SJCRH30 (cell line): ENCODE measurements at regions not wholly inside any gene's neighbourhood (a gene's known extent, or its start where the extent isn't known, plus 50 kb on each side); places are given as distances from the start of the nearest gene placed in this dataset.

Experiments
- DNase-seq, 2 experiments: peaks; one replicate each; pipeline ENCODE4 v3.0.0-alpha.2; 2015 to 2020
- H3K27ac ChIP-seq: fragments of 250-450 bp; sonication (Bioruptor Pico); 2 replicates; pipeline ENCODE4 v1.5.1; 2020; ENCODE audit warnings: mild to moderate bottlenecking, moderate library complexity
- H3K27me3 ChIP-seq: fragments of 250-450 bp; sonication (Bioruptor Pico); 2 replicates; pipeline ENCODE4 v1.5.1; 2020; ENCODE audit warnings: mild to moderate bottlenecking, moderate library complexity
- H3K36me3 ChIP-seq: fragments of 250-450 bp; sonication (Bioruptor Pico); 2 replicates; pipeline ENCODE4 v1.5.1; 2020; ENCODE audit warnings: mild to moderate bottlenecking, moderate library complexity
- H3K4me1 ChIP-seq: fragments of 250-450 bp; sonication (Bioruptor Pico); 2 replicates; pipeline ENCODE4 v1.5.1; 2020; ENCODE audit warnings: mild to moderate bottlenecking, moderate library complexity
- H3K4me3 ChIP-seq: fragments of 250-450 bp; sonication (Bioruptor Pico); 2 replicates; pipeline ENCODE4 v1.5.1; 2020; ENCODE audit warnings: mild to moderate bottlenecking, moderate library complexity
- H3K9me3 ChIP-seq: fragments of 250-450 bp; sonication (Bioruptor Pico); replicated peaks from 2 replicates; pipeline ENCODE4 v1.5.1; 2020; ENCODE audit warnings: mild to moderate bottlenecking, moderate library complexity

GRCh38 chr7:98534493-98534892, 82.6 kb upstream of the NPTX2 start:
- no peaks in the 10 kb centered on the region for H3K9me3 ChIP-seq

DNA sequence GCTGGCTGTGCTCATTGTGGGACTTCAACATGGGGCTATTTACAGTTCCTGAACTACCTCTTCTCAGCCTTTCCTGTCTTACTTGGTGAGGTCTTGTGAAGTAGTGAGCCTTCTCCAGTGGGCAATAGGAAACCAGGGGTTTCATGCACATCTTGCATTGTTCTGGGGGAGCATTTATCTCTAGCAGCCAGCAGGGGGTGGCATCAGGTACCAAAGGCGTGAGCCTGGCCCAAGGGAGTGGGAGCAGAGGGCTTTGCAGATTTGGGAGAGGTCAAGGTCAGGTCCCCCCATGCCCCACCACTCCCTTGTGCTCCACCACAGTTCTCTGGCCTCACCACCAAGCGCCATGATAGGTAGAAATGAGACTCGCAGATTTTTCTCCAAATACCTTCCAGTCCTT, 85.4 kb upstream of the NPTX2 start:
- no peak overlapping the region for H3K4me3 ChIP-seq
- no peak for DNase-seq
- H3K27me3 ChIP-seq: no peaks in the 10 kb centered on the region
- no peaks in the 10 kb centered on the region for H3K4me1 ChIP-seq
- H3K27ac ChIP-seq: no peak overlapping the region
- H3K36me3 ChIP-seq: no peaks in the 10 kb centered on the region
- no peaks in the 10 kb centered on the region for H3K9me3 ChIP-seq

More at GRCh38 chr7:98534493-98534892, 82.6 kb upstream of the NPTX2 start:
- H3K4me3 ChIP-seq: no peak overlapping the region
- H3K27me3 ChIP-seq: no peaks in the 10 kb centered on the region
- H3K4me1 ChIP-seq: no peaks in the 10 kb centered on the region
- DNase-seq: no peak
- no peaks in the 10 kb centered on the region for H3K36me3 ChIP-seq
- no peak overlapping the region for H3K27ac ChIP-seq

DNA sequence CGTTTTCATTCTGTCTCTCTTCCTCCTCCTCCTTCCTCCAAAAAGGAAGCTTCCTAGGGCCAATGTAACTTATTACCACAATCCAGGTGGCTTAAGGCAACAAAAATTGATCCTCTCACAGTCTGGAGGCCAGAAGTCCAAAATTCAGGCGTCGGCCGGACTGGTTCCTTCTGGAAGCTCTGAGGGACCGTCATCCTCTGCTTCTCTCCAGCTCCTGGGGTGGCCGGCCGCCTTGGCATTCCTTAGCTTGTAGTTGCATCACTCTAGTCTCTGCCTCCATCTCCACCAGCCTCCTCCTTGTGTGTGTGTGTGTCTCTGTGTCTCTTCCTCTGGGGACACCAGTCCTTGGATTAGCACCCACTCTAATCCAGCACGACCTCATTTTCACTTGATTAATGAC, 89.0 kb upstream of the NPTX2 start:
- Histone ChIP-seq H3K27ac (no peak overlapping the region), H3K4me1 (no peaks in the 10 kb centered on the region), H3K9me3 (no peaks in the 10 kb centered on the region), H3K4me3 (no peak overlapping the region), H3K27me3 (no peaks in the 10 kb centered on the region), H3K36me3 (no peaks in the 10 kb centered on the region)
- no peak for DNase-seq

DNA sequence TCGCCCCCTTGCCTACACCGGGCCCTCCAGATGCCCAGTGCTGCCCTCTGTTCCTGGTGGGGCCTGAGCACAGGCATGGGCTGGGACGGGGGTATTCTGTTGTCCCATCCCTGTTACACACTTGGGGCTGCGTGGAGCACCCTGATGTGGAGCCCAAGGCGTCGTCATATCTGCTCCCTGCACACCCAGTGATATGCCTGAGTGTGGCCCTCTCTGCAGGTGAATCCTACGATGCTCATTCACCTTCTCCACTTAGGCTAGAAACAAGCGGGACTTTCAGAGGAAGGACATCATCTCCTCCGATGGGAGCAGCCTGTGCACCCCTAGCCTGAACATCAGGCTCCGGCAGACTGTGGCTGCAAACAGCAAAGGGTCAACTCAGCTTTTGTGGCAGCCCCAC, 91.0 kb upstream of the NPTX2 start:
- DNase-seq: no peak
- no peak overlapping the region for H3K27ac ChIP-seq
- H3K4me3 ChIP-seq: no peak overlapping the region
- no peaks in the 10 kb centered on the region for H3K4me1 ChIP-seq
- H3K27me3 ChIP-seq: no peaks in the 10 kb centered on the region
- no peaks in the 10 kb centered on the region for H3K36me3 ChIP-seq
- no peaks in the 10 kb centered on the region for H3K9me3 ChIP-seq

DNA sequence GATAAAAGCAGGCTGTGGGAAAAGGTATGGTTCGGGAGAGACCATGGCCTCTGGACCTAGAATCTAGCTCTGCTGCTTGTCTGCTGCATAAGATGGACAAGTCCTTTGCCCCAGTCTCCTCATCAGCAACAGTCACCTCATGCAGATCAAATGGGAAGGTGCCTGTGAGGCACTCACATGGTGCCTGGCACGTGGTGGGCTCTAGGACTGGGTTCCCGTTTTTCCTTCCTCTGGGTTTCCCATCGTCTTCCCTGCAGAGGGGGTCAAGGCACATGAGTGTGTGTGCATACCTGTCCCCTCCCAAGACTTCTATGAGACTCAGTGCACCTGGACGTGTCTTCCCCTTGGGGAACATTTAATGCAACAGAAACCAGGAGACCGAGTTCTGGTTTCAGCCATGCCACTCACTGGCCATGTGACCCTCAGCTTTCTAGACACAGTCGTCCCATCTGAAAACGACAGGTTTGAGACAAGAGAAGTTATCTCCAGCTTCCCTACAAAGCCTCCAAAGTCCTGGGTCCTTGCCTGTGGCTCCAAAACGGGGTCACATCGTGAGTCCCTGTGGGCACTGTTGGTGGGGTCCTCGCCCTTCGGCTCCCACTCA, 95.9 kb upstream of the NPTX2 start:
- H3K27me3 ChIP-seq: no peaks in the 10 kb centered on the region
- H3K9me3 ChIP-seq: no peaks in the 10 kb centered on the region
- no peak overlapping the region for H3K27ac ChIP-seq
- no peaks in the 10 kb centered on the region for H3K36me3 ChIP-seq
- no peak for DNase-seq
- no peak overlapping the region for H3K4me3 ChIP-seq
- no peaks in the 10 kb centered on the region for H3K4me1 ChIP-seq

DNA sequence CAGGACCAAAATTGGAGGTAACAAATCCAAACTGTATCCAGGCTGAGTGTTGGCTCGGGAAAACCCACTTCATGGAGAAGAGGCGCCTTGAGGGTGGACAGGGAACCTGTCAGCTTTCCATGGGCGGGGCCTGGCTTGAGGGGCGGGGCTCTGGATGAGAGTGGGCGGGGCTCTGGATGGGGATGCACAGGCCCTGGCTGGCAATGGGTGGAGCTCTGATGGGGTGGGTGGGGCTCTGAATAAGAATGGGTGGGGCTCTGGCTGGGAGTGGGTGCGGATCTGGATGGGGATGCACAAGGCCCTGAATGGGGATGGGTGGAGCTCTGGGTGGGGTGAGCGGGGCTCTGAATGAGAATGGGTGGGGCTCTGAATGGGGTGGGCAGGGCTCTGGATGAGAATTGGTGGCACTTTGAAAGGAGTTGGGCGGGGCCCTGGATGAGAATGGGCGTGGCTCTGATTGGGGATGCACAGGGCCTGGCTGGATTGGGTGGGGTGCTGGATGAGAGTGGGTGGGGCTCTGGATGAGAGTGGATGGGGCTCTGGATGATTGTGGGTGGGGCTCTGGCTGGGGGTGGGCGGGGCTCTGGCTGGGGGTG, 96.6 kb upstream of the NPTX2 start:
- H3K9me3 ChIP-seq: no peaks in the 10 kb centered on the region
- H3K36me3 ChIP-seq: no peaks in the 10 kb centered on the region
- peak; percentile 16 to 17 for DNase-seq
- H3K4me1 ChIP-seq: no peaks in the 10 kb centered on the region
- H3K4me3 ChIP-seq: no peak overlapping the region
- no peaks in the 10 kb centered on the region for H3K27me3 ChIP-seq
- no peak overlapping the region for H3K27ac ChIP-seq

DNA sequence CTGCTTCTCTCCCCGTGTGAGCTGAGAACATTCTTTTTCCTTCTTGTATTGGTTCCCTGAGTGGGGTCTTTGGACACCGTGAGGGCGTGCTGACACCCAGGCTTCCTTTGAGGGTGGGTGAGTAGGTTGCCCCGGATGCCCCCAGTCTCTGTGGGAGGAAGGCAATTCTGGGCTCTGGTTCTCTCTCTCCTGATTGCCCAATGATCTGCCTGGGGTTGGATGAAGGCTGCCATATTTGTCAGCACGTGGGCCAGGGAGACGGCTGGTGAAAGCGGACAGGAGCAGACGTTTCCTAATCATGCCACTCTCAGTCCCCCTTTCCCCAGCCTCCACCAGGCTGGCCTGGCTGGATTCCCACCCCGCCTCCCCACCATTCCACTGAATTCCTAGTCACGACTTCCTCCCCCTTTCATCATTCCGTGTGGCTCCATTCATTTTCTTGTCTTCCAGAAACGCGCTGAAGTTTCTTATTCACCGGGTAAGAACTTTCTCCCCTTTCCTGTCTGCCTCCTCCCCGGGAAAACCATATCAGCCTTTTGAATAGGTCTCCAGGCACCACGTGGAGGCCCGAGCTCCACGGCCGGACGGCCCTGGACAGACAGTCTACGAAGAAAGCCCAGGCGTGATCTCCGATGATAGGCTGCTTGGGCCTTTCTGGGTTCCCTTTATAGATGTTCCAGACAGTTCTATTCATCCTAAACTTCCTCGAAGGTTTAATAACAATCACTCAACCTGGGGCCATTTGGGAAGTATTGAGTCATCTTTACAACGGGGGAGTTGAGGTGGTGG, 98.7 kb upstream of the NPTX2 start:
- Histone ChIP-seq H3K9me3 (no peaks in the 10 kb centered on the region), H3K27me3 (no peaks in the 10 kb centered on the region)

GRCh38 chr7:98515201-98515600, 101.9 kb upstream of the NPTX2 start:
- no peaks in the 10 kb centered on the region for H3K36me3 ChIP-seq
- no peaks in the 10 kb centered on the region for H3K9me3 ChIP-seq
- H3K27me3 ChIP-seq: no peaks in the 10 kb centered on the region
- no peaks in the 10 kb centered on the region for H3K4me1 ChIP-seq
- DNase-seq: no peak
- H3K27ac ChIP-seq: no peak overlapping the region
- no peak overlapping the region for H3K4me3 ChIP-seq

More for the DNA sequence above, 98.7 kb upstream of the NPTX2 start:
- Histone ChIP-seq H3K4me1 (no peaks in the 10 kb centered on the region), H3K4me3 (no peak overlapping the region), H3K27ac (no peak overlapping the region), H3K36me3 (no peaks in the 10 kb centered on the region)
- DNase-seq: no peak

- Histone ChIP-seq H3K9me3 (no peaks in the 10 kb centered on the region), H3K27ac (no peak overlapping the region), H3K4me1 (no peaks in the 10 kb centered on the region), H3K27me3 (no peaks in the 10 kb centered on the region), H3K36me3 (no peaks in the 10 kb centered on the region), H3K4me3 (no peak overlapping the region)
- peak in 1 of 2 experiments; percentile 4 for DNase-seq
Observed at GRCh38 chr7:98514211-98515031, 102.7 kb upstream of the NPTX2 start.

DNA sequence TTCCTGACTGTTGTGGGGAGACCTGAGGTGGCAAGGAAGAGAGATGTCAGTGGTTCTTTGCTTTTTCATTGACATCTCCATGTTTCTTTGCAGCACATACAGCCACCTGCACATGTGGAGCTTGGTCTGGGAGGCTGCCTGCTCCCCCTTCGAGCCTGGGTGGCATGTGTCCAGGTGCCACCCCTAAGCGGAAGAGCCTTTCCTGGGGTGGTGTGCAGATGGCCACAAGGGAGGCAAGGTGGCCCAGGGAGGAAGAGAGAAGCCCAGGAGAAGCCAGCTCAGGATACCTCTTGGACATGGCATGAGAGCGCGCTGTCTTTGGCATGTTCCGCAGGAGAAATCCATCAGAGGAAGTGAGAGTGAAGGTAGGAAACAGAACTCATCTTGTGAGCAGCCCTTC, 105.9 kb upstream of the NPTX2 start:
- no peaks in the 10 kb centered on the region for H3K4me1 ChIP-seq
- no peak overlapping the region for H3K4me3 ChIP-seq
- DNase-seq: no peak
- H3K27me3 ChIP-seq: no peaks in the 10 kb centered on the region
- H3K27ac ChIP-seq: no peak overlapping the region
- no peaks in the 10 kb centered on the region for H3K9me3 ChIP-seq
- no peaks in the 10 kb centered on the region for H3K36me3 ChIP-seq

GRCh38 chr7:98509836-98510235, 107.2 kb upstream of the NPTX2 start:
- Histone ChIP-seq H3K27ac (no peak overlapping the region), H3K27me3 (no peaks in the 10 kb centered on the region), H3K9me3 (no peaks in the 10 kb centered on the region), H3K36me3 (no peaks in the 10 kb centered on the region), H3K4me1 (no peaks in the 10 kb centered on the region), H3K4me3 (no peak overlapping the region)
- no peak for DNase-seq

DNA sequence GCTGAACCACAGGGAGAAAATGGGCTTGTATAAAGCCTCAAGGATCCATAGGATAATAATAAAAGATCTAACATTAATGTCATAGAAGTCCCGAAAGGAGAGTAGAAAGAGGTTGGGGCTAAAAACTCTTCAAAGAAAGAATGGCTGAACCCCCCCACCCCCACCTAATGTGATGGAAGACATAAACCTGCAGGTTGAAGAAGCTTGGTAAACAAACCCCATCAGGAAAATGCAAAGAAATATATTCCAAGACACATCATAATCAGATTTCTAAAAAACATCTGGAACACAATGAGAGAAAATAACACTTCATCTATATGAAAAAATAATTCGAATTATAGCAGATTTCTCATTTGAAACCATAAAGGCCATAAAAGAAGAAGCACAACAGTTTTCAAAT, 105.6 kb upstream of the BAIAP2L1 start:
- no peak for DNase-seq
- H3K36me3 ChIP-seq: no peaks in the 10 kb centered on the region

GRCh38 chr7:98500764-98501163, 99.9 kb upstream of the BAIAP2L1 start:
- Histone ChIP-seq H3K9me3 (peaks cover 3% of the 10 kb centered on the region; the same call in 1 of the 2 replicates), H3K4me1 (no peaks in the 10 kb centered on the region), H3K4me3 (no peak overlapping the region), H3K36me3 (no peaks in the 10 kb centered on the region), H3K27ac (no peak overlapping the region), H3K27me3 (no peaks in the 10 kb centered on the region)
- DNase-seq: no peak

More for the DNA sequence above, 105.6 kb upstream of the BAIAP2L1 start:
- no peak overlapping the region for H3K4me3 ChIP-seq
- H3K4me1 ChIP-seq: no peaks in the 10 kb centered on the region
- H3K9me3 ChIP-seq: no peaks in the 10 kb centered on the region
- H3K27me3 ChIP-seq: no peaks in the 10 kb centered on the region
- no peak overlapping the region for H3K27ac ChIP-seq

GRCh38 chr7:98496618-98497017, 95.7 kb upstream of the BAIAP2L1 start:
- no peak for DNase-seq
- no peak overlapping the region for H3K27ac ChIP-seq
- H3K4me1 ChIP-seq: no peaks in the 10 kb centered on the region
- H3K27me3 ChIP-seq: no peaks in the 10 kb centered on the region
- no peak overlapping the region for H3K4me3 ChIP-seq
- peaks cover 3% of the 10 kb centered on the region; the same call in 1 of the 2 replicates for H3K9me3 ChIP-seq
- H3K36me3 ChIP-seq: no peaks in the 10 kb centered on the region
